ENCODE measurements at regions not wholly inside any gene's neighbourhood (a gene's known extent, or its start where the extent isn't known, plus 50 kb on each side); places are given as distances from the start of the nearest gene placed in this dataset.

DNA sequence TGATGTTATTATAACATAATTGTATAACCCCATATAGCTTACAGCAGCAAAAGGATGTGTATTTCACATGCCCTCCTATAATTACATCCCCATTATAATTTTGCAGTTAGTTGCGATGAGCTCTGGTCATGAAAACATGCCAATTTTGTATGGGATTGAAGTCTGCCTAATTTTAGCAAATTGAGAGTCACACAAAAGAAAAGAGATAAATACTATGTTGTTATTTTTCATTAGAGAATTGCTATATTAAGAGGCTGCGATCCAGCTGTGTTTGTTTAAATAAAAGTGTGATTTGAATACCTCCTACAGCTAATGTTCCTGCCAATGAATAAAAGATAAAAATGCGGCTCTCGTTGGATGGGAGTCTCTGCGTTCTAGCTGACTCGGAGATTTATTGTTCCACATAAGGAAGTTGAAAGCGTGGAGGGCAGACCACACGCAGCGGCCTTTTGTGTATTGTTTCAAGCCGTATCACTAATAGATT lies 461.0 kb upstream of the NFIA start:
- TF ChIP-seq, protein P1, sequence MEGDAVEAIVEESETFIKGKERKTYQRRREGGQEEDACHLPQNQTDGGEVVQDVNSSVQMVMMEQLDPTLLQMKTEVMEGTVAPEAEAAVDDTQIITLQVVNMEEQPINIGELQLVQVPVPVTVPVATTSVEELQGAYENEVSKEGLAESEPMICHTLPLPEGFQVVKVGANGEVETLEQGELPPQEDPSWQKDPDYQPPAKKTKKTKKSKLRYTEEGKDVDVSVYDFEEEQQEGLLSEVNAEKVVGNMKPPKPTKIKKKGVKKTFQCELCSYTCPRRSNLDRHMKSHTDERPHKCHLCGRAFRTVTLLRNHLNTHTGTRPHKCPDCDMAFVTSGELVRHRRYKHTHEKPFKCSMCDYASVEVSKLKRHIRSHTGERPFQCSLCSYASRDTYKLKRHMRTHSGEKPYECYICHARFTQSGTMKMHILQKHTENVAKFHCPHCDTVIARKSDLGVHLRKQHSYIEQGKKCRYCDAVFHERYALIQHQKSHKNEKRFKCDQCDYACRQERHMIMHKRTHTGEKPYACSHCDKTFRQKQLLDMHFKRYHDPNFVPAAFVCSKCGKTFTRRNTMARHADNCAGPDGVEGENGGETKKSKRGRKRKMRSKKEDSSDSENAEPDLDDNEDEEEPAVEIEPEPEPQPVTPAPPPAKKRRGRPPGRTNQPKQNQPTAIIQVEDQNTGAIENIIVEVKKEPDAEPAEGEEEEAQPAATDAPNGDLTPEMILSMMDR (IDR thresholded peaks at IDR 0.05): no peak
- no peak for TF ChIP-seq POLR2A (IDR thresholded peaks at IDR 0.05)
